Activated naive CD4-positive, alpha-beta T cell (primary cell): ENCODE measurements at regions not wholly inside any gene's neighbourhood (a gene's known extent, or its start where the extent isn't known, plus 50 kb on each side); places are given as distances from the start of the nearest gene placed in this dataset.
"Not testable (repeated sequence)": the region's sequence is repeated elsewhere in the genome, so short reads cannot be mapped to it uniquely, and the experiment has no call there.

Source experiments
- DNase-seq, 4 experiments: peaks; one replicate each; lab custom pipeline; 2025; lab: John Stamatoyannopoulos, UW

DNA sequence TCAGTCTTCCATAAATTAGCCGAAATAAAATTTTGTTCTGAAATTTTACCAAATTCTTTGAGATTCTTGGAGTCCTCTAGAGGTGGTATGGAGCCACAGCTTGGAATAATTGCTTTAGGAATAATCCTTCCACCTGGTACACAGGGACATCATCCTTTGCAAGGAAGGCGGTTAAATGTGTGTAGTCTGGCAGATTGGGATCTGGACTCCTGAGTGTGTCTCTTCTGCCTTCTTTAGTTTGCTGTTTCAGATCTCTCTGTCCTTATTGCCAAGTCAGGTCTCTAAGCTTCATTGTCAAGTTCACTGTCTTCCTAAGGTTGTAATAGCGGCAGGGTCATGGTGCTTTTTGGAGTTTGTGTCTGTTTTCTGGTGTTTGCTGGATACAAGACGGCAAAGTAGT is 393.9 kb upstream of the RGS6 start:
- no peak for DNase-seq

DNA sequence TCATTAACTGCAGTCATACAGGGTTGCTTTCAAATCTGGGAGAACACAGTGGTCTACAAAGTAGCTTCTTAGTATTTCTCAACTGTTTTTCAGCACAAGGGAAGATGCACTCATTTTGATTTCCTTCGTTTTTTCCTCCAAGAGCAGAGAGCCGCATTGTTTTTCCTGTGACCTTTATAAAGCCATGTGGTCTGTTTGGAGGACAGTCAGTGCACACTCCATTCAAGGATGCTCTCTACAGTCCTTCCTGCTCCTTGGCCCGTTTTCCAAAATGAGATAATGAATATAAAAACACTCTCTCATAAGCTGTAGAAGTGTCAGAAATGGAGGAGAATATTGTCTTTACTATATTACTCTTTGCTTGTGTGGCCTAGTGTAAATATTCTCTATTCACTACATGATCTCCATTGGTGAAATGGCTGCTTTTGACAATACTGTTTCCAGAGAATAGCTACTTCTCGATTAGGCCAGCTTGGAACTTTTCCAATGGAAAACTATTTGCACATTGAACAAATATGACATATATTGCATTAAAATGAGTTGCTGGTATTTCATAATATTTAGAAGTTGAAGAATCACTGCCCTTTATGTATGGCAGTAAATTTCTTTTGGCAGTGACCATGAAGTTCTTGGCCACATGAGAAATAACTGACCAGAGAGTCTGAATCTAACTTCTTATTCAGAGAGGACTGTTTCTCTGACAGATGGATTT is 393.1 kb upstream of the RGS6 start:
- DNase-seq = no peak

DNA sequence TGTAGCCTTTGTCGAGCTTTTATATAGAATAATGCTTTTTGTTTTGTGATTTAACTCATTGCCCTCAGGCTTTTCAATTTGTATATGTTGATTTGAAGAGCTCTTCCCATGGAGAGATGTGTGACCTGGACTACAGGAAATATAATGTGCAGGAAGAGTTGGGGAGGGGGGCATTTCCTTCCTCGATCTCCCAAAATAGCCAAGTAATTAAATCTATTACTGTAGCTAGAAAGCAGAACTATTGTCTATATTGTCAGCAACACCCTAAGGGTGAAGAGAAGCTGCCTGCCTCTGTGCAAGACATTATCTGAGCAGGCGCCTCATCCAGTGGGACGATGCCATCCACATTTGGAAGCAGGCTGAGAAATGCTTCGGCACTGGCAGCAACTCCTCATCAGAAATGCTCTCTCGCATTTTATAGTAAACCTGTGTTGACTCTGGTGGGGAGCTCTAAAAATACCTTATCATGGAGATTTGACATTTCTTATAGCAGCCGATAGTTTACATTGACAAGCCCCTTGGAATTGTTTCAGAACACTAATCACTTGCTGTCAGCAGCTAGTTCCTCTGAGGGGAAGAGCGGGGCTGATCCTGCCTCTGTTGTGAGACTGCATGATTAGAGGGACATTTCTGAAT is 392.5 kb upstream of the RGS6 start:
- DNase-seq = no peak

DNA sequence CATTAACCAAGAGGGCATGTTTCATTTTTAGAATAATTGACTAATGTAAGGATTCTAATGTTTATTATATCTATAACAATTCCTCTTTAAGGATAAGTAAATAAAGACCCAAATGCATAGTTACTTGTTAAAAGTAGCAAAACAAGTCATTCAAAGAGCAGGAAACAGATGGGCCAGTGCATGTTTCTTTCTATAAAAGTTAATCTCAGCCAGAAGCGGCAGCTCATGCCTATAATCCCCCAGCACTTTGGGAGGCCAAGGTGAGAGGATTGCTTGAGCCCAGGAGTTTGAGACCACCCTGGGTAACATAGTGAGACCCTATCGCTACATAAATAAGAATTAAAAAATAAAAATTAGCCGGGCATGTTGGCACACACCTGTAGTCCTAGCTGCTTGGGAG is 391.0 kb upstream of the RGS6 start:
- DNase-seq = no peak

DNA sequence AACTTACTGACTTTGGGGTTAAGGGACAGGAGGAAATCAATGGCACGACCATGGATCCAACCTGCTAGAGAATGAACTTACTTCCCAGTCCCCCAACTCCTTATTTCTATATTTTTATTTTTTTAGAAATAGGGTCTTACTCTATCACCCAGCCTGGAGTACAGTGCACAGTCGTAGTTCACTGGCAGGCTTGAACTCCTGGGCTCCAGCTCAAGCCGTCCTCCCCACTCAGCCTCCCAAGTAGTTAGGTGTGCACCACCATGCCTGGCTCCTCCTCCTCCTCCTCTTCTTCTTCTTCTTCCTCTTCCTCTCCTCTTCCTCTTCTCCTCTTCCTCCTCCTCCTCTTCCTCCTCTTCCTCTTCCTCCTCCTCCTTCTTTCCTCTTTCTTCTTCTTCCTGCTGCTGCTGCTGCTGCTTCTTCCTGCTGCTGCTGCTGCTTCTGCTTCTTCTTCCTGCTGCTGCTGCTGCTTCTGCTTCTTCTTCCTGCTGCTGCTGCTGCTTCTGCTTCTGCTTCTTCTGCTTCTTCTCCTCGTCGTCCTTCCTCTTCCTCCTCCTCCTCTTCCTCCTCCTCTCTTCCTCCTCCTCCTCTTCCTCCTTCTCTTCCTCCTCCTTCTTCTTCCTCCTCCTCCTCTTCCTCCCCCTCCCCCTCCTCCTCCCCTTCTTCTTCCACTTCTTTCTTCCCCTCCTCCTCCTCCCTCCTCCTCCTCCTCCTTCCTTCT is 390.1 kb upstream of the RGS6 start:
- DNase-seq = no peak

DNA sequence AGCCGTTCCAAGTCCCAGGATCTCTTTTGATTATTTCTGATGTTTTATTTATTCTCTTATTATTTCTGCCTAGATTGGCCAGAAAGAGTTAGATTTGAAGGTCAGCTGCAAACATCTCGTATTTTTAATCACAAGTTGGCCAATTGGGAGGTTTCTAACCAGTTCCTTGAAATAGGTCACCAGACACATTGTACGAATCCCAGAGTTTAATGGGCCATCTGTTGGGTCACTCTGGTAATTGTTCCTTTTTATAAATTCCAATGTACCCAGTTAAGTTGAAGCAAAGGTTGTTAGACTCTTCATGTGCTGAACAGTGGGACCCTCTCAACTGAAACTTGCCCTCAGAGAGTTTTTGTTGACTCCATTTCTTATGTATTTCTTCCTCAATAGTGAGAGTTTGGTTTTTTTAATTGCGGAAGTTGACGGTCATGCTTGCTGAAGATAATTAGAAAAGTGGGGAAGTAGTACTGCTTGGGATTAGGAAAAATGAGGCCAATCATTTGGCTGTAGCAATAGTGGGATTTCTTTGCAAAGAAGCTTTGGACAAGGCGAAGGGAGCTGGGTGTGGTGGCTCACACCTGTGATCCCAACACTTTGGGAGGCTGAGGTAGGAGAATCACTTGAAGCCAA is 382.7 kb upstream of the RGS6 start:
- DNase-seq = no peak

DNA sequence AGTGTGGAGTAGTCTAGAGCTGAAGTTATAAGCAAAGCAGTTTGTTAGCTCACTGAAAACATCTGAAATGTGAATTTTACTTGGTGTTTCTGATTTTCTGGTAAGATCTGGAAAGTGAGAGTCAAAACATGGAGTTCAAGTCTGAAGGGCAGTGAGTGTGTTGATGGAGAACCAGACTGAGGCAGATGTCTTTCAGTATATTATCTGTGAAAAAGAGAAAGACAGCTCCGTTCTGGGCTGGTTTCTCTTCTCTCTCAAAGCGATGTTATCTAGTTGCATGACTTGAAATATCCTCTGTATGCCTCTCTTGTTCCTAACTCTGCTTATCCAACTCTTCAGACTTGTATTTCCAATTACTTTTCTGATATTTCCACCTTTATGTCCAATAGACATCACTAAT is 381.9 kb upstream of the RGS6 start:
- no peak for DNase-seq

DNA sequence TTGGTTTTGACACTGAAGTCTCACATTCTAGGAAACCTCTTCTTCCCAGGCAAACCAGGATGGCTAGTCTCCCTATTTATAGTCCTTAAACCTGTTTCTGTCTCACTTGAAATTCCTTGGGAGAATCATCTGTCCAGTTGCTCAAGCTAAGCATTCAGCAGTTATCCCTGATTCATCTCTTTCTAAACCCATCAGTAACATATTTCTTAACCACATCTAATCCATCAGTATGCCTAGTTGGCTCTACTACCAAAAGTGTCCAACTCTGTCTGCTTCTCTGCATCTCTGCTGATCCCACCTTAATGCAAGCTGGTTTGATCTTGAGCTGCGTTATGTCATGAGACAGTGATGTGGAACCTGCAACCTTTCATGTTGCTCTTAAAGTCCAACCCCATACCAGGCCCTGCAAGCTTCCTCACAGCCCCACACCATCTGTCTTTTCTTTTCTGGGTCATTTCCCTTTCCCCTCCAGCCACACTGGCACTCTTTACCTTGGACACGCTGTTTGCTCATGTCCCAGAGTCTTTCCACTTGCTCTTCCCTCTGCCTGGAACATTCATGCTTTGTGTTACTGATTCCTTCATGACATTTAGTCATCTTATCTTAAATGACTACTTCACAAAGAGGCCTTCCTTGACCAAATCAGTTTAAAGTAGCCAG is 380.8 kb upstream of the RGS6 start:
- DNase-seq = no peak

DNA sequence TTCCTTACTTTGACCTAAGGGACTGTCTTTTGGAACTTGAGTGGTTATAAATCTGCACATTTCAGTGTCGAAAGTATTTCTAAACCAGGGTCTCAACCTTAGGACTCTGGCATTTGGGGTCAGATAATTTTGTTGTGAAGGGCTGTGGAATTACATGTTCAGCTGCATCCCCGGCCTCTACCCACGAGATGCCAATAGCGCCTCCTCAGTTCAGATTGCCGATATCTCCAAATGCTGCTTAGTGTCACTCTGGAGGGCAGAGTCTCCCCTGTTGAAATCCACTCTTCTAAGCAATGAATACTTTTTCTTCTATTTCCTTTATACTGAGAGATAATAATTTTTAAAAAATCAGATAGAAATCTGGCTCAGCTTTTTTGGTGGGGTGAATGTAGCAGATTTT is 379.4 kb upstream of the RGS6 start:
- DNase-seq = no peak

DNA sequence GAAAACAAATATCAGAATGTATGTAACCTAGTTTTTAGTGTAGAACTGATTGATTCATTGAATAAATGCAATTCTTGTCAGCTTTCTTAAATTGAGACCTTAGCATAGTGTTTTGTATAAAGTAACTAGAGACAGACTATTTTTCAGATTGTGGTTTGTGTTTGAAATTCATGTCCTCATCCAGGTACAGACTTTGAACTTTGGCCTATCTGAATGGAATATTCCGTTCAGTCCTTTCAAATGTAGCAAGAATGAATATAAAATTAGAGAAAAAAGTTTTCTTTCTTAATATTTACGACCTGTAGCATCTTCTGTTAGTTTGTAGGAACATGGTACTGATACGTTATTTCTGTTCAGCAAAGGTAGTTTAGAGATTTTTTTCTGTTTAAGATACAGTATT is 378.4 kb upstream of the RGS6 start:
- DNase-seq = no peak

DNA sequence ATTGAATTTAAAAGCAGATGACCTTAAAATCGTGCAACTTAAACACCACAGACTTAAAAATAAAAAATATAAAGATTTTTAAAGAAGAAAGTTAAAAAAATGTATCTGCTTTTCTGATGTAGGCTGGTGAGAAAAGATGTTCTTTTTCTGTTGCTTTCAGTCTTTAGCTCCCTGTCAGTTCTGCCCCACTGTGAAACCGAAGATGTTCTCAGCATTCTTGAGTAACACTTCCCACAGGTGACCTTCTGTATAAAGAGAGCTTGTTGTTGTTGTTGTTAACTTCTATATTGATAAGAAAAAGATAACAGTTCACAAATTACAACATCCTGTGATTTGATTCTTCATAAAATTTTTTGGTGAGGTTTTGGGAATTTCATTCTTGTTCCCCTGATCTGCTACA is 377.9 kb upstream of the RGS6 start:
- DNase-seq = no peak

DNA sequence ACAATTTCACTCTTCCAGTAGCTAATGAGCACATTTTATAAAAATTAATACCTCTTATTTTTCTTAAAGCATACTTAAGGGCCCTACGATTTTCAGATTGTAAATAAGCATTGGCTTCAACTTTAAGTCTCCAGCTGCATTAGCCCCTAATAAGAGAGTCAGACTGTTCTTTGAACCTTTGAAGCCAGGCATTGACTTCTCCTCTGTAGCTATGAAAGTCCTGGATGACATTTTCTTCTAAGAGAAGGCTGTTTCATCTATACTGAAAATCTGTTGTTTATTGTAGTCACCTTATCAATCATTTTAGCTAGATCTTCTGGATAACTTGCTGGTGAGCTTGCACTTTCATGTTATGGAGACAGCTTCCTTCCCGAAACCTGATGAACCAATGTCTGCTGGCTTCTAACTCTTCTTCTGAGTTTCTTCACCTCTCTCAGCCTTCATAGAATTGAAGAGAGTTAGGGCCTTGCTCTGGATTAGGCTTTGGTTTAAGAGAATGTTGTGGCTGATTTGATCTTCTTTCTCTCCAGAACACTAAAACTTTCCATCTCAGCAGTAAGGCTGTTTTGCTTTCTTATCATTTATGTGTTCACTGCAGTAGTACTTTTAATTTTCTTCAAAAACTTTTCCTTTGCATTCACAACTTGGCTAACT is 377.1 kb upstream of the RGS6 start:
- DNase-seq = no peak

DNA sequence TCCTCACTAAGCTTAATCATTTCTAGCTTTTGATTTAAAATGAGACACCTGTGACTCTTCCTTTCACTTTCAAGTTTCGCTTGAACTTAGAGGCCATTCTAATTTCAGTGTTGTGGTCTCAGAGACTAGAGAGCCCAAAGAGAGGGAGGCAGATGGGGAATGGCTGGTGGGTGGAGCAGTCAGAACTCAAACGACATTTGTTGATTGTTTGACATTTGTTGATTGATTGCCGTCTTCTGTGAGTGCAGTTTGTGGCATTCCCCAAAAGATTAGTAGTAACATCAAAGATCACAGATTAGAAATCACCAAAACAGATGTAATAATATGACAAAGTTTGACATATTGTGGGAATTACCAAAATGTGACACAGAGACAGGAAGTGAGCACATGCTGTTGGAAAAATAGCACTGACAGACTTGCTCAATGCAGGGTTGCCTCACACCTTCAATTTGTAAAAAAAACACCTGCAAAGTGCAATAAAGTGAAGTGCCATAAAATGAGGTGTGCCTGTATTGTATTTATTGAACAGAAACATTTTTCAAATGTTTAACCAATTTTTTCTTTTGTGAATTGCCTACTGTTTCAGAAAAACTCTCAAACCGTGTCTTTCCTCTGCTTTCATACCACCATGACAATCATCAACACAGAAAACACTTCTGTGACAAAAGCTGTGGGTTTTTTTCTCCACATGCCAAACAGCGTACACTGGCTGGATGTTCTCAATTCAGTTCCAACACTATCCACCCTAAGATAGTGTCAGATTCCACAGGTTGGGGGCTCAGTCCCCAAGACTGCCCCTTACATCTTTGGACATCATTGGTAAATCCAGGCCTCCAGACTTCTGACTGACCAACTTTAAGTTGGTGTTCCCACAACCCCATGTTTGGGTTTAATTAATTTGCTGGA is 376.3 kb upstream of the RGS6 start:
- DNase-seq = peak in 1 of 4 experiments; percentile 1

DNA sequence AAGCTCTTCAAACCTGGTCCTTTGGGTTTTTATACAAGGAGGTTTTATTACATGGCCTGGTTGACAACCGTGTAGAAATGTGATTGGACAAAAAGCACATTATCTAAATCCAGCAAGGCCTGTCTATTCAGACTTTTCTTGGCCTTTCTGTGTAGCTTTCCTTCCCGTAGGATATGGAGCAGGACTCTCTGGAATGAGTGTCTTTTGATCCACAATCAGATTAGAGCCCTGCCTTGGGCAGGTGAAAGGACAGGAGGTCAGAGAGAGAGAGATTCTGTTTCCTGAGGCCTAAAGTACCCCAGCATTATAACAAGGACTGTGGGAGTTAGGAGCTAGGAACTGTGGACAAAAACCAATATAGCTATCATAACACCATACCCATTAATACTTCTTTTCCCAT is 375.5 kb upstream of the RGS6 start:
- no peak for DNase-seq

DNA sequence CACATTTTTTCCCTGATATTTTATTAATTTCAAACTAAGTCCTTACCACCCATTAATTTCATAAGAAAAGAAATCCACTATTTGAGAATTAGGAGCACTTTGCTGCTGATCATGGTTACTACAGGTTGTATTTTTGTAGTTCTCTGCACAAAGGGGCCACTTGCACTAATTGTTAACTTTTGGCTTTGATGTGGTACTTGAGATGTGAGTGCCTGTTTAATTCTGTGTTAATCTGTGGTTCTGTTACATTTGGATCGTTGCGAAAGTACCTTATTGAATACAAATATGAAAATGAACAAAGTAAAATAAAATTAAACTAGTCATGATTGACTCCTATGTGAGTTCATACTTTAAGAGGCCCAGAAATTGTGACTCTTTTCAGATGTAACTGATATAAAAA is 374.9 kb upstream of the RGS6 start:
- no peak for DNase-seq

DNA sequence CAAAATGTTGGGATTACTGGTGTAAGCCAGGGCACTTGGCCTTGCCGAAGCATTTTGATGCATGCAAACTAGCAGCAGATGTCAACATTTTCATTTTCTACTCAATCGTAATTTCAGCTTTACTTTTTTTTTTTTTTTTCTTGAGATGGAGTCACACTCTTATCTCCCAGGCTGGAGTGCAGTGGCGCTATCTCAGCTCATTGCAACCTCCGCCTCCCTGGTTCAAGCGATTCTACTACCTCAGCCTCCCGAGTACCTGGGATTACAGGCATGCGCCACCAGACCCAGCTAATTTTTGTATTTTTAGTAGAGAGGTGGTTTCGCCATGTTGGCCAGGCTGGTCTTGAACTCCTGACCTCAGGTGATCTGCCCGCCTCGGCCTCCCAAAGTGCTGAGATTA is 373.3 kb upstream of the RGS6 start:
- not testable (repeated sequence) for DNase-seq

DNA sequence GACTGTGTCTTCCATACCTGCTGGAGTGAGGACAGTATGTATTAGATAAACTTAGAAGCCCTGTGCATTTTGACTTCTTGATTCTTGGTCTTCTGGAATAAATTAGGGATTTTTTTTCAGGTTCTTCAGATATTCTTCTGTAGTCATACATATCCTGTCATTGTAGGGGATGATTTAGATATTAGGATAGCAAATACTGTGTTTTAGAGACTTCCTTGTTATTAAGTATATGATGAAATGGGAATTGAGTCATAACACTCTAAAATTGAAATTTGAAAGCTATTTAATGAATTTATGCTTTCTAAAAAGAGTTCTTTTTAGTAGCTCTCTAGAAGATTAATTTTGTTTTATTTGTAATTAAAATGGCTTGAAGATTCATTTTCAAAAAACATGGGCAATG is 371.5 kb upstream of the RGS6 start:
- no peak for DNase-seq

DNA sequence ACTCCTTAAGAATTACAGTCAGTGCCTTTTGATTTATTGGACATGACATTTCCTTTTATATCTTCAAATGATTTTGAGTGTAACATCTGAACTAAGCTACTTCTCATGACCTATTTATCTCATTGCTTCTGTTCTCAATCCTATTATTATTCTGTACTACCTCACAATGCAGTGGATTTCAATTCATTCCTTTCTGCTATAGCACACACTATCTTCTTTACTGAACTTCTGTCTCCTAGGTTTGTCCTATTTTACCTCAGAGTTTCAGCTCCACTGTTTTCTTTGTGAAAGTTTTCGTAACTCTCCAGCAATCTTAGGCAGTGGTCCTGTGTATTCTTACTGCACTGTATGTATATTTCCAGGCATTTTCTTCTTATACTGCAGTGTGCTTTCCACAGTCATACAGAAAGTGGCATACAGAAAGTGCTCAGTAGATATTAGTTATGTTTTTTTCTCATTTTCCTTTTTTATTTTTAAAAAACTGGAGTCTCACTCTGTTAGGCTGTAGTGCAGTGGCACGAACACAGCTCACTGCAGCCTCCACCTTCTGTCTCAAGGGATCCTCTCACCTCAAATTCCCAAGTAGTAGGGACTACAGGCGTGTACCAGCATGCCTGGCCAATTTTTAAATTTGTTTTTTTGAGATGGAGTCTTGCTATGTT is 368.6 kb upstream of the RGS6 start:
- DNase-seq = no peak

DNA sequence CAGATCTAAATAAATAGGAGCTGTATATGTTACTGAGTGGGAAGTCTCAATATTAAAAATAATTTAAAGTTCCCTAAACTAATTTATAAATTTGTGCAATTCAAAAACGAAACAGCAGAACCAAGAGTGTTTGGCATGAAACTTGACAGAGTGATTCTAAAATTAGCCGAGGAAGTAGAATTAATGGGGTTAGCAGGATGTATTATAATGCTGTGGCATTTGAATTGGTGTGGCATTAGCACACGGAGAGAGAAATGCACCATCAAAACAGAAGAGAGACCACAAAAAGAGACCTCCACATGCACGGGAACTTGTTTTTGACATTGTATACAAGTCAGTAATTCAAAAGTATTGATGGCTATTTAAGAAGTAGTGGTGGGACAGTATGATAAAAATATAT is 366.0 kb upstream of the RGS6 start:
- no peak for DNase-seq

DNA sequence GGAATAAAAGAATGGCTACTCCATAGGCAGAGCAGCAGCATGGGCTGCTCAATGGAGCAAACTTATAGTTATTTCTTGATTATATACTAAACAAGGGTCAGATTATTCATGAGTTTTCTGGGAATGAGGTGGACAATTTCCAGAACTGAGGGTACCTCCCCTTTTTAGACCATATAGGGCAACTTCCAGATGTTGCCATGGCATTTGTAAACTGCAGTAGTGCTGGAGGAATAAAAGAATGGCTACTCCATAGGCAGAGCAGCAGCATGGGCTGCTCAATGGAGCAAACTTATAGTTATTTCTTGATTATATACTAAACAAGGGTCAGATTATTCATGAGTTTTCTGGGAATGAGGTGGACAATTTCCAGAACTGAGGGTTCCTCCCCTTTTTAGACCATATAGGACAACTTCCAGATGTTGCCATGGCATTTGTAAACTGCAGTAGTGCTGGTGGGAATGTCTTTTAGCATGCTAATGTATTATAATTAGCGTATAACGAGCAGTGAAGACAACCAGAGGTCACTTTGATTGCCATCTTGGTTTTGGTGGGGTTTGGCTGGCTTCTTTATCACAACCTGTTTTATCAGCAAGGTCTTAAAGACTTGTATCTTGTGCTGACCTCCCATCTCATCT is 364.6 kb upstream of the RGS6 start:
- not testable (repeated sequence) for DNase-seq
